HCT116 (cell line): ENCODE measurements at regions not wholly inside any gene's neighbourhood (a gene's known extent, or its start where the extent isn't known, plus 50 kb on each side); places are given as distances from the start of the nearest gene placed in this dataset.

Experiments used
- EZH2phosphoT487 ChIP-seq: fragments of 200-600 bp; IDR thresholded peaks from 2 replicates; pipeline ENCODE4 v1.6.1; 2018; ENCODE audit warnings: antibody characterized with exemption, borderline replicate concordance
- POLR2A ChIP-seq: IDR thresholded peaks from 2 replicates; pipeline ENCODE4 v1.7.0; 2011; ENCODE audit warnings: borderline replicate concordance; ENCODE audit not compliant: insufficient read depth, insufficient read length; ENCODE audit errors: extremely low read depth
- RAD21 ChIP-seq: IDR thresholded peaks from 2 replicates; pipeline ENCODE4 v1.6.1; 2012; ENCODE audit warnings: low read depth, mild to moderate bottlenecking
- TCF7L2 ChIP-seq: IDR thresholded peaks from 2 replicates; pipeline ENCODE4 v1.7.0; 2011; ENCODE audit warnings: borderline replicate concordance, inconsistent platforms; ENCODE audit not compliant: insufficient read depth, insufficient read length; ENCODE audit errors: extremely low read depth
- YY1 ChIP-seq: IDR thresholded peaks from 2 replicates; pipeline ENCODE4 v1.6.1; 2011; ENCODE audit warnings: low read length, low read depth, moderate library complexity, mild to moderate bottlenecking; ENCODE audit not compliant: insufficient replicate concordance; ENCODE audit errors: extremely low read depth
- ZNF274 ChIP-seq: fragments of 200-500 bp; sonication (Bioruptor generic); IDR thresholded peaks from 2 replicates; pipeline ENCODE4 v1.6.1; 2014; ENCODE audit warnings: mild to moderate bottlenecking, low read depth, low read length, inconsistent platforms
- TF ChIP-seq, protein P1 (sequence below), 3 experiments: fragments of 200-600 bp in 1 of 3; sonication (generic) in 1 of 3; IDR thresholded peaks in 2 of 3; conservative IDR thresholded peaks in 1 of 3; 2 replicates each; pipeline ENCODE4 v1.5.1; 2012 to 2017; ENCODE audit warnings: low read depth in 2 of 3, low read length in 2 of 3, antibody characterized with exemption in 1 of 3, borderline replicate concordance in 1 of 3, control low read depth in 1 of 3, mild to moderate bottlenecking in 1 of 3, mixed read lengths in 1 of 3, mixed run types in 1 of 3, moderate library complexity in 1 of 3; ENCODE audit not compliant: insufficient read depth in 1 of 3
- TF ChIP-seq, protein P2 (sequence below): IDR thresholded peaks from 2 replicates; pipeline ENCODE4 v1.6.1; 2012

DNA sequence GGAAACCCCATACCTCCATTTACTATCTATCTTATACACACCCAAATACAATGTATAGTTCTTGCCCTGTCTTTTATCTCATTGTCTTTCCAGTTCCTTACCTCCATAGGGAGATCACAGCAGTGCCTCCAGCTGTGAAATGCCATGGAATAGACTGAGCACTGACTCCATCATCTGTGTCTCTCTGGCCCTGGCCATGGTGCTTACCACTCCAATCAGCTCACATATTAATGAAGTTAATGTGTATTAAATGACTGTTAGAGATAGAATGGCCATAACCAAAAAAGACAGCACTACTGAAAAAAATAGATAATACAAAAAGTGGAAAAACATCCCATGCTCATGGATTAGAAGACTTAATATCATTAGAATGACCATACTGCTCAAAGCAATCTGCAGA, 240.4 kb upstream of the SOX21 start:
- TF ChIP-seq, protein P1, sequence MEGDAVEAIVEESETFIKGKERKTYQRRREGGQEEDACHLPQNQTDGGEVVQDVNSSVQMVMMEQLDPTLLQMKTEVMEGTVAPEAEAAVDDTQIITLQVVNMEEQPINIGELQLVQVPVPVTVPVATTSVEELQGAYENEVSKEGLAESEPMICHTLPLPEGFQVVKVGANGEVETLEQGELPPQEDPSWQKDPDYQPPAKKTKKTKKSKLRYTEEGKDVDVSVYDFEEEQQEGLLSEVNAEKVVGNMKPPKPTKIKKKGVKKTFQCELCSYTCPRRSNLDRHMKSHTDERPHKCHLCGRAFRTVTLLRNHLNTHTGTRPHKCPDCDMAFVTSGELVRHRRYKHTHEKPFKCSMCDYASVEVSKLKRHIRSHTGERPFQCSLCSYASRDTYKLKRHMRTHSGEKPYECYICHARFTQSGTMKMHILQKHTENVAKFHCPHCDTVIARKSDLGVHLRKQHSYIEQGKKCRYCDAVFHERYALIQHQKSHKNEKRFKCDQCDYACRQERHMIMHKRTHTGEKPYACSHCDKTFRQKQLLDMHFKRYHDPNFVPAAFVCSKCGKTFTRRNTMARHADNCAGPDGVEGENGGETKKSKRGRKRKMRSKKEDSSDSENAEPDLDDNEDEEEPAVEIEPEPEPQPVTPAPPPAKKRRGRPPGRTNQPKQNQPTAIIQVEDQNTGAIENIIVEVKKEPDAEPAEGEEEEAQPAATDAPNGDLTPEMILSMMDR (IDR thresholded peaks at IDR 0.05 in 2 of 3, conservative IDR thresholded peaks at IDR 0.05 in 1 of 3; ENCODE audit: borderline replicate concordance in 1 of 3, insufficient read depth in 1 of 3, low read depth in 2 of 3, low read length in 2 of 3): no peak
- TF ChIP-seq POLR2A (no peak), ZNF274 (no peak), EZH2phosphoT487 (no peak), YY1 (no peak), TCF7L2 (no peak), RAD21 (no peak)
- TF ChIP-seq, protein P2, sequence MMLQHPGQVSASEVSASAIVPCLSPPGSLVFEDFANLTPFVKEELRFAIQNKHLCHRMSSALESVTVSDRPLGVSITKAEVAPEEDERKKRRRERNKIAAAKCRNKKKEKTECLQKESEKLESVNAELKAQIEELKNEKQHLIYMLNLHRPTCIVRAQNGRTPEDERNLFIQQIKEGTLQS: no peak
